HepG2 (cell line): ENCODE measurements at regions not wholly inside any gene's neighbourhood (a gene's known extent, or its start where the extent isn't known, plus 50 kb on each side); places are given as distances from the start of the nearest gene placed in this dataset.

Experiments used
- ATAC-seq: fragments of 200-7000 bp; cut with Tn5 transposase; 3 replicates; pipeline ENCODE4 v1.9.1; 2020; ENCODE audit warnings: mild to moderate bottlenecking, moderate library complexity
- BruUV-seq: library from RNA; stranded (reverse); fragments of 400-500 nt; replicated peaks from 2 replicates; lab custom pipeline; 2021; lab: Mats Ljungman, UMichigan
- CTCF ChIA-PET: fragments of 300-600 bp; formaldehyde crosslinking; extraction: SDS; loops from one replicate; lab custom pipeline; 2021; ENCODE audit warnings: low total read pairs, inconsistent platforms, low intra/inter-chr PET ratio; lab: Yijun Ruan, JAX
- POLR2A ChIA-PET: fragments of 350-600 bp; sonication (Branson Sonifier 250); formaldehyde crosslinking; loops from one replicate; lab custom pipeline; 2020; ENCODE audit warnings: antibody characterized with exemption, inconsistent platforms; lab: Yijun Ruan, JAX
- DNase-seq: peaks from one replicate; pipeline ENCODE4 v3.0.0-alpha.2; 2015; ENCODE audit warnings: low spot score
- FAIRE-seq: peaks from 3 replicates; lab custom pipeline; 2011; peaks lifted over from hg19 to GRCh38; lab: Jason Lieb, UNC
- H2AFZ ChIP-seq: one replicate; pipeline ENCODE4 v1.6.1; 2011; ENCODE audit warnings: low read length, inconsistent platforms
- H3K27ac ChIP-seq: fragments of 300-600 bp; 3 replicates; pipeline ENCODE4 v1.8.0; 2011; ENCODE audit warnings: mixed run types, mild to moderate bottlenecking, mixed read lengths, low read length, inconsistent platforms; ENCODE audit not compliant: insufficient read depth; ENCODE audit errors: extremely low read length
- H3K27me3 ChIP-seq, 2 experiments: fragments of 200-600 bp in 1 of 2; 2 replicates in 1 of 2; 3 replicates in 1 of 2; pipeline versions ENCODE4 v1.6.0 to v1.8.0; 2011; ENCODE audit warnings: low read length in 2 of 2, mild to moderate bottlenecking in 2 of 2, moderate library complexity in 2 of 2, inconsistent platforms in 1 of 2; ENCODE audit not compliant: insufficient read depth in 2 of 2, control insufficient read depth in 1 of 2
- H3K36me3 ChIP-seq, 2 experiments: fragments of 200-600 bp in 1 of 2; replicated peaks in 1 of 2; 2 replicates in 1 of 2; 3 replicates in 1 of 2; pipeline versions ENCODE4 v1.5.1 to v1.8.0; 2011; ENCODE audit warnings: low read length in 2 of 2, inconsistent platforms in 1 of 2; ENCODE audit not compliant: insufficient read depth in 2 of 2, control insufficient read depth in 1 of 2
- H3K4me1 ChIP-seq: 2 replicates; pipeline ENCODE4 v1.5.1; 2012; ENCODE audit warnings: low read length, inconsistent platforms; ENCODE audit not compliant: insufficient read depth
- H3K4me2 ChIP-seq: 2 replicates; pipeline ENCODE4 v1.6.0; 2011; ENCODE audit warnings: low read depth, low read length, inconsistent platforms
- H3K4me3 ChIP-seq, 3 experiments: fragments of 200-600 bp in 1 of 3; sonication (generic), shearing (Covaris generic) in 1 of 3; replicated peaks in 1 of 3; 2 replicates each; pipeline ENCODE4 v1.5.1; 2011 to 2016; ENCODE audit warnings: low read length in 3 of 3, inconsistent platforms in 2 of 3, low read depth in 2 of 3, mild to moderate bottlenecking in 2 of 3, control low read depth in 1 of 3, mixed read lengths in 1 of 3; ENCODE audit not compliant: insufficient read depth in 1 of 3
- H3K79me2 ChIP-seq: one replicate; pipeline ENCODE4 v1.6.1; 2011; ENCODE audit warnings: low read length, inconsistent platforms; ENCODE audit not compliant: insufficient read depth
- H3K9ac ChIP-seq: 2 replicates; pipeline ENCODE4 v1.6.0; 2011; ENCODE audit warnings: mild to moderate bottlenecking, low read depth, low read length, inconsistent platforms; ENCODE audit not compliant: insufficient read depth
- H3K9me3 ChIP-seq: 2 replicates; pipeline ENCODE4 v1.5.1; 2012; ENCODE audit warnings: mild to moderate bottlenecking, low read length
- H4K20me1 ChIP-seq: 2 replicates; pipeline ENCODE4 v1.6.0; 2011; ENCODE audit warnings: inconsistent platforms, mild to moderate bottlenecking, low read length, moderate library complexity; ENCODE audit not compliant: insufficient read depth
- CENPT ChIP-seq: sonication (generic); formaldehyde crosslinking; IDR thresholded peaks from 2 replicates; pipeline ENCODE4 v1.8.0; 2022; ENCODE audit warnings: low read depth, mild to moderate bottlenecking, moderate library complexity, missing genetic modification reagents
- DPF2 ChIP-seq: sonication (generic); formaldehyde crosslinking; IDR thresholded peaks from 2 replicates; pipeline ENCODE4 v1.4.0; 2020; ENCODE audit warnings: mild to moderate bottlenecking, low read depth, missing genetic modification reagents, borderline replicate concordance
- KLF15 ChIP-seq: sonication (generic); formaldehyde crosslinking; IDR thresholded peaks from 2 replicates; pipeline ENCODE4 v1.8.1; 2023; ENCODE audit warnings: borderline replicate concordance, mild to moderate bottlenecking, inconsistent platforms, missing genetic modification reagents, mixed read lengths
- NCOA1 ChIP-seq: sonication (generic); formaldehyde crosslinking; IDR thresholded peaks from 2 replicates; pipeline ENCODE4 v1.9.0; 2021; ENCODE audit warnings: missing genetic modification reagents
- NR1H2 ChIP-seq: sonication (generic); formaldehyde crosslinking; IDR thresholded peaks from 2 replicates; pipeline ENCODE4 v1.8.1; 2022; ENCODE audit warnings: low read depth, missing genetic modification reagents, borderline replicate concordance
- SNAPC2 ChIP-seq: sonication (generic); formaldehyde crosslinking; IDR thresholded peaks from 2 replicates; pipeline ENCODE4 v1.8.1; 2022; ENCODE audit warnings: mild to moderate bottlenecking, missing genetic modification reagents
- SRSF9 ChIP-seq: fragments of 200-400 bp; formaldehyde crosslinking; IDR thresholded peaks from 2 replicates; pipeline ENCODE4 v1.6.1; 2018; ENCODE audit warnings: borderline replicate concordance, mild to moderate bottlenecking, low read depth, low read length; ENCODE audit not compliant: insufficient read depth, poor library complexity, severe bottlenecking
- THYN1 ChIP-seq: sonication (generic); formaldehyde crosslinking; IDR thresholded peaks from 2 replicates; pipeline ENCODE4 v1.8.1; 2023; ENCODE audit warnings: low read depth, mild to moderate bottlenecking, moderate library complexity, missing genetic modification reagents, borderline replicate concordance
- ZNF260 ChIP-seq: sonication (generic); formaldehyde crosslinking; IDR thresholded peaks from 2 replicates; pipeline ENCODE4 v1.4.0; 2020; ENCODE audit warnings: missing genetic modification reagents, low read depth, mild to moderate bottlenecking, borderline replicate concordance
- ZNF33B ChIP-seq: sonication (generic); formaldehyde crosslinking; IDR thresholded peaks from 2 replicates; pipeline ENCODE4 v1.5.1; 2020; ENCODE audit warnings: mild to moderate bottlenecking, missing genetic modification reagents
- ZNF747 ChIP-seq: sonication (generic); formaldehyde crosslinking; IDR thresholded peaks from 2 replicates; pipeline ENCODE4 v1.8.1; 2023; ENCODE audit warnings: missing genetic modification reagents, mild to moderate bottlenecking, borderline replicate concordance
- ZSCAN29 ChIP-seq: sonication (generic); formaldehyde crosslinking; conservative IDR thresholded peaks from 2 replicates; pipeline ENCODE4 v1.4.0; 2020; ENCODE audit warnings: mild to moderate bottlenecking, missing genetic modification reagents
- WGBS: methylation state at CpG from one replicate; pipeline ENCODE4 v1.1.6; 2017; ENCODE audit warnings: low lambda C conversion rate; 5-methylcytosine and 5-hydroxymethylcytosine counted together
- in situ Hi-C: cut with HindIII; loops from 2 replicates; pipeline ENCODE4 v1.10.0; 2017; ENCODE audit warnings: low pct_unique_long_range_greater_than_20kb; ENCODE audit not compliant: extremely low pct_ligation_motif_present
- intact Hi-C: fragments of 100-400 bp; cut with micrococcal nuclease; formaldehyde crosslinking; loops from one replicate; pipeline ENCODE4 v1.10.0; 2022; ENCODE audit not compliant: unreplicated experiment
- TF ChIP-seq, protein P1 (sequence below): sonication (generic); formaldehyde crosslinking; IDR thresholded peaks from 2 replicates; pipeline ENCODE4 v1.8.1; 2023; ENCODE audit warnings: mild to moderate bottlenecking, inconsistent platforms, moderate library complexity, missing genetic modification reagents, borderline replicate concordance
- TF ChIP-seq, protein P2 (sequence below), 2 experiments: fragments of 450-650 bp in 1 of 2; sonication (generic) in 1 of 2; formaldehyde crosslinking; IDR thresholded peaks; 2 replicates each; pipeline versions ENCODE4 v1.5.0 to v1.8.0; 2020 to 2022; ENCODE audit warnings: mild to moderate bottlenecking in 1 of 2, missing genetic modification reagents in 1 of 2
- TF ChIP-seq, protein P3 (sequence below): IDR thresholded peaks from 2 replicates; pipeline ENCODE4 v1.6.1; 2012; ENCODE audit warnings: low read length, improper control_type of control experiment
- TF ChIP-seq, protein P4 (sequence below): IDR thresholded peaks from 2 replicates; pipeline ENCODE4 v1.6.1; 2016; ENCODE audit warnings: low read depth, borderline replicate concordance

DNA sequence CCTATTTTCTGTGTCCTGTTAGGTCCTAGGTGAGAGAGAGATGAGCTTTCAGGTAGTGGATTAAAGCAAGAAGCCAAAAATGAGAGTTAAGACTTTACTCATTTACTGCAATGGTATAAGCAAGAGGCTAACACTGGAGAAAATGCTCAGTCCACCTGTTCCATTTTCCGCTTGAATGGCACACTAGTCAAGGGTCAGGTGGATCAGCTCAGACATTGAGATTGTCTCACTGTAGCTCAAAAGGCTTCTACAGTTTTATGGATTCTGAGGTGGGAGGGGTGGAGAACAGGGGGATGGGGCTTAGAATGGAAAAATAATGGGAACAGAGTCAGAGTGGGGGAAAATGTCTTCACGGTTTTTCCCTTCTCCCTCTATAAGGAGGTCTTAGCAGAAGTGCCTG, 57.3 kb upstream of the MUCL1 start:
- CTCF ChIA-PET = no interaction called here
- no TSS peak for BruUV-seq
- intact Hi-C loops = no loop called here

More for the DNA sequence above, 57.3 kb upstream of the MUCL1 start:
- 11% methylated on average over 2 of the region's 2 CpGs for WGBS
- Histone ChIP-seq H3K4me1 (no peaks in the 10 kb centered on the region), H3K27ac (no peak overlapping the region), H2AFZ (no peak overlapping the region), H3K4me3 (no peak overlapping the region), H3K9me3 (no peaks in the 10 kb centered on the region), H4K20me1 (no peaks in the 10 kb centered on the region), H3K4me2 (no peak overlapping the region), H3K79me2 (no peaks in the 10 kb centered on the region), H3K36me3 (no peaks in the 10 kb centered on the region), H3K27me3 (no peaks in the 10 kb centered on the region), H3K9ac (no peak overlapping the region)
- DNase-seq = no peak
- POLR2A ChIA-PET = no interaction called here
- FAIRE-seq = no peak
- no peak for ATAC-seq
- TF ChIP-seq ZNF747 (CRISPR knock-in tag) = no peak
- no peak for TF ChIP-seq ZNF33B (CRISPR knock-in tag)
- TF ChIP-seq, protein P1, sequence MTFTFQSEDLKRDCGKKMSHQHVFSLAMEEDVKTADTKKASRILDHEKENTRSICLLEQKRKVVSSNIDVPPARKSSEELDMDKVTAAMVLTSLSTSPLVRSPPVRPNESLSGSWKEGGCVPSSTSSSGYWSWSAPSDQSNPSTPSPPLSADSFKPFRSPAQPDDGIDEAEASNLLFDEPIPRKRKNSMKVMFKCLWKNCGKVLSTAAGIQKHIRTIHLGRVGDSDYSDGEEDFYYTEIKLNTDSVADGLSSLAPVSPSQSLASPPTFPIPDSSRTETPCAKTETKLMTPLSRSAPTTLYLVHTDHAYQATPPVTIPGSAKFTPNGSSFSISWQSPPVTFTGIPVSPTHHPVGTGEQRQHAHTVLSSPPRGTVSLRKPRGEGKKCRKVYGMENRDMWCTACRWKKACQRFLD (CRISPR knock-in tag) = no peak
- TF ChIP-seq, protein P2, sequence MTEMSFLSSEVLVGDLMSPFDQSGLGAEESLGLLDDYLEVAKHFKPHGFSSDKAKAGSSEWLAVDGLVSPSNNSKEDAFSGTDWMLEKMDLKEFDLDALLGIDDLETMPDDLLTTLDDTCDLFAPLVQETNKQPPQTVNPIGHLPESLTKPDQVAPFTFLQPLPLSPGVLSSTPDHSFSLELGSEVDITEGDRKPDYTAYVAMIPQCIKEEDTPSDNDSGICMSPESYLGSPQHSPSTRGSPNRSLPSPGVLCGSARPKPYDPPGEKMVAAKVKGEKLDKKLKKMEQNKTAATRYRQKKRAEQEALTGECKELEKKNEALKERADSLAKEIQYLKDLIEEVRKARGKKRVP (CRISPR knock-in tag; IDR thresholded peaks at IDR 0.05) = no peak
- TF ChIP-seq ZSCAN29 = no peak
- TF ChIP-seq NR1H2 (CRISPR knock-in tag) = no peak
- TF ChIP-seq, protein P3, sequence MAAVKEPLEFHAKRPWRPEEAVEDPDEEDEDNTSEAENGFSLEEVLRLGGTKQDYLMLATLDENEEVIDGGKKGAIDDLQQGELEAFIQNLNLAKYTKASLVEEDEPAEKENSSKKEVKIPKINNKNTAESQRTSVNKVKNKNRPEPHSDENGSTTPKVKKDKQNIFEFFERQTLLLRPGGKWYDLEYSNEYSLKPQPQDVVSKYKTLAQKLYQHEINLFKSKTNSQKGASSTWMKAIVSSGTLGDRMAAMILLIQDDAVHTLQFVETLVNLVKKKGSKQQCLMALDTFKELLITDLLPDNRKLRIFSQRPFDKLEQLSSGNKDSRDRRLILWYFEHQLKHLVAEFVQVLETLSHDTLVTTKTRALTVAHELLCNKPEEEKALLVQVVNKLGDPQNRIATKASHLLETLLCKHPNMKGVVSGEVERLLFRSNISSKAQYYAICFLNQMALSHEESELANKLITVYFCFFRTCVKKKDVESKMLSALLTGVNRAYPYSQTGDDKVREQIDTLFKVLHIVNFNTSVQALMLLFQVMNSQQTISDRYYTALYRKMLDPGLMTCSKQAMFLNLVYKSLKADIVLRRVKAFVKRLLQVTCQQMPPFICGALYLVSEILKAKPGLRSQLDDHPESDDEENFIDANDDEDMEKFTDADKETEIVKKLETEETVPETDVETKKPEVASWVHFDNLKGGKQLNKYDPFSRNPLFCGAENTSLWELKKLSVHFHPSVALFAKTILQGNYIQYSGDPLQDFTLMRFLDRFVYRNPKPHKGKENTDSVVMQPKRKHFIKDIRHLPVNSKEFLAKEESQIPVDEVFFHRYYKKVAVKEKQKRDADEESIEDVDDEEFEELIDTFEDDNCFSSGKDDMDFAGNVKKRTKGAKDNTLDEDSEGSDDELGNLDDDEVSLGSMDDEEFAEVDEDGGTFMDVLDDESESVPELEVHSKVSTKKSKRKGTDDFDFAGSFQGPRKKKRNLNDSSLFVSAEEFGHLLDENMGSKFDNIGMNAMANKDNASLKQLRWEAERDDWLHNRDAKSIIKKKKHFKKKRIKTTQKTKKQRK = no peak
- no peak for TF ChIP-seq NCOA1 (CRISPR knock-in tag)
- no peak for TF ChIP-seq DPF2 (CRISPR knock-in tag)
- no peak for TF ChIP-seq ZNF260 (CRISPR knock-in tag)
- no peak for TF ChIP-seq THYN1 (CRISPR knock-in tag)
- TF ChIP-seq KLF15 (CRISPR knock-in tag) = no peak
- TF ChIP-seq SRSF9 = no peak
- TF ChIP-seq, protein P4, sequence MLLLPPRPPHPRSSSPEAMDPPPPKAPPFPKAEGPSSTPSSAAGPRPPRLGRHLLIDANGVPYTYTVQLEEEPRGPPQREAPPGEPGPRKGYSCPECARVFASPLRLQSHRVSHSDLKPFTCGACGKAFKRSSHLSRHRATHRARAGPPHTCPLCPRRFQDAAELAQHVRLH (CRISPR knock-in tag) = no peak
- no peak for TF ChIP-seq SNAPC2 (CRISPR knock-in tag)
- no peak for TF ChIP-seq CENPT
- in situ Hi-C loops = no loop called here
